GM18505 (cell line): ENCODE measurements at regions not wholly inside any gene's neighbourhood (a gene's known extent, or its start where the extent isn't known, plus 50 kb on each side); places are given as distances from the start of the nearest gene placed in this dataset.

Source experiments
- ATAC-seq: cut with Tn5 transposase; IDR thresholded peaks from one replicate; pipeline ENCODE4 v1.9.1; 2021; ENCODE audit not compliant: unreplicated experiment
- POLR2A ChIP-seq: IDR thresholded peaks from 4 replicates; pipeline ENCODE4 v1.6.1; 2011; ENCODE audit warnings: borderline replicate concordance; ENCODE audit not compliant: insufficient read depth, insufficient read length; ENCODE audit errors: extremely low read depth

- no peak for TF ChIP-seq POLR2A
These were observed 70.1 kb upstream of the LRRC7 start for GRCh38 chr1:69497441-69498221.

GRCh38 chr1:69498711-69499110 is 69.0 kb upstream of the LRRC7 start:
- ATAC-seq: no peak
- TF ChIP-seq POLR2A: no peak

More at GRCh38 chr1:69497441-69498221, 70.1 kb upstream of the LRRC7 start:
- no peak for ATAC-seq

GRCh38 chr1:69499203-69499803 is 68.4 kb upstream of the LRRC7 start:
- no peak for ATAC-seq

GRCh38 chr1:69502991-69503390 is 64.7 kb upstream of the LRRC7 start:
- ATAC-seq: no peak
- TF ChIP-seq POLR2A: no peak

More at GRCh38 chr1:69499203-69499803, 68.4 kb upstream of the LRRC7 start:
- TF ChIP-seq POLR2A: no peak

GRCh38 chr1:69504730-69505252 is 62.9 kb upstream of the LRRC7 start:
- TF ChIP-seq POLR2A: no peak
- no peak for ATAC-seq

- no peak for TF ChIP-seq POLR2A
- ATAC-seq: no peak
These were observed 61.4 kb upstream of the LRRC7 start for GRCh38 chr1:69506311-69506710.

- no peak for TF ChIP-seq POLR2A
- ATAC-seq: no peak
These were observed 61.0 kb upstream of the LRRC7 start for GRCh38 chr1:69506721-69507120.

GRCh38 chr1:69510026-69510425 is 57.7 kb upstream of the LRRC7 start:
- TF ChIP-seq POLR2A: no peak
- no peak for ATAC-seq

GRCh38 chr1:69511426-69512192 is 56.1 kb upstream of the LRRC7 start:
- ATAC-seq: no peak
- TF ChIP-seq POLR2A: no peak

GRCh38 chr1:69513601-69514000 is 54.1 kb upstream of the LRRC7 start:
- no peak for ATAC-seq
- no peak for TF ChIP-seq POLR2A
